WERI-Rb-1 (cell line): ENCODE measurements at regions not wholly inside any gene's neighbourhood (a gene's known extent, or its start where the extent isn't known, plus 50 kb on each side); places are given as distances from the start of the nearest gene placed in this dataset.
"Not testable (repeated sequence)": the region's sequence is repeated elsewhere in the genome, so short reads cannot be mapped to it uniquely, and the experiment has no call there.

Experiments used
- DNase-seq: peaks from one replicate; pipeline ENCODE4 v3.0.0-alpha.2; 2020
- H3K27ac ChIP-seq: fragments of 250-450 bp; sonication (Bioruptor Pico); 2 replicates; pipeline ENCODE4 v1.5.1; 2020; ENCODE audit warnings: mild to moderate bottlenecking, moderate library complexity
- H3K27me3 ChIP-seq: fragments of 250-450 bp; sonication (Bioruptor Pico); 2 replicates; pipeline ENCODE4 v1.5.1; 2021; ENCODE audit warnings: mild to moderate bottlenecking, low read depth, moderate library complexity; ENCODE audit not compliant: insufficient read depth, severe bottlenecking
- H3K36me3 ChIP-seq: fragments of 250-450 bp; sonication (Bioruptor Pico); 2 replicates; pipeline ENCODE4 v1.5.1; 2020; ENCODE audit warnings: mild to moderate bottlenecking, moderate library complexity
- H3K4me3 ChIP-seq: 2 replicates; pipeline ENCODE4 v1.5.1; 2011; ENCODE audit warnings: low read depth, mild to moderate bottlenecking, control low read depth, low read length
- H3K9me3 ChIP-seq: fragments of 250-450 bp; sonication (Bioruptor Pico); 2 replicates; pipeline ENCODE4 v1.5.1; 2021; ENCODE audit warnings: mild to moderate bottlenecking, moderate library complexity; ENCODE audit not compliant: severe bottlenecking
- CTCF ChIP-seq: IDR thresholded peaks from 2 replicates; pipeline ENCODE4 v1.5.1; 2011; ENCODE audit warnings: low read depth, mild to moderate bottlenecking, control low read depth, inconsistent platforms, low read length

- not testable (repeated sequence) for H3K9me3 ChIP-seq, H3K27ac ChIP-seq, H3K27me3 ChIP-seq, DNase-seq, H3K4me3 ChIP-seq, H3K36me3 ChIP-seq
Observed at GRCh38 chr18:14460364-14460763, 83.0 kb downstream of the POTEC start.

- H3K36me3 ChIP-seq, H3K27ac ChIP-seq, H3K4me3 ChIP-seq, H3K27me3 ChIP-seq, DNase-seq, H3K9me3 ChIP-seq: not testable (repeated sequence)
- peak; percentile 29; the same call in 1 of the 2 replicates for TF ChIP-seq CTCF
Observed at GRCh38 chr18:14459826-14460225, 83.6 kb downstream of the POTEC start.

GRCh38 chr18:14458009-14458945 is 85.1 kb downstream of the POTEC start:
- not testable (repeated sequence) for H3K9me3 ChIP-seq, H3K27ac ChIP-seq, H3K4me3 ChIP-seq, H3K36me3 ChIP-seq, H3K27me3 ChIP-seq
- TF ChIP-seq CTCF: 0 out of 2 replicates have a peak, but pooled peaks have one; percentile 14
- peak; percentile 61 for DNase-seq

- not testable (repeated sequence) for H3K27me3 ChIP-seq, DNase-seq, H3K9me3 ChIP-seq, H3K27ac ChIP-seq, H3K4me3 ChIP-seq, H3K36me3 ChIP-seq
Observed at GRCh38 chr18:14450637-14451009, 92.8 kb downstream of the POTEC start.

GRCh38 chr18:14449995-14450636 is 93.3 kb downstream of the POTEC start:
- H3K27ac ChIP-seq, H3K27me3 ChIP-seq, H3K9me3 ChIP-seq, H3K4me3 ChIP-seq, DNase-seq, H3K36me3 ChIP-seq: not testable (repeated sequence)

- not testable (repeated sequence) for DNase-seq, H3K9me3 ChIP-seq, H3K27ac ChIP-seq, H3K36me3 ChIP-seq, H3K4me3 ChIP-seq, H3K27me3 ChIP-seq
Observed at GRCh38 chr18:14449062-14449461, 94.3 kb downstream of the POTEC start.

GRCh38 chr18:14447715-14448114 is 95.7 kb downstream of the POTEC start:
- H3K4me3 ChIP-seq, DNase-seq, H3K36me3 ChIP-seq, H3K27ac ChIP-seq, H3K9me3 ChIP-seq, H3K27me3 ChIP-seq: not testable (repeated sequence)

GRCh38 chr18:14435460-14435859 is 107.9 kb downstream of the POTEC start:
- not testable (repeated sequence) for DNase-seq, H3K27me3 ChIP-seq, H3K9me3 ChIP-seq, H3K36me3 ChIP-seq, H3K4me3 ChIP-seq, H3K27ac ChIP-seq

GRCh38 chr18:14432371-14432770 is 111.0 kb downstream of the POTEC start:
- not testable (repeated sequence) for H3K4me3 ChIP-seq, H3K9me3 ChIP-seq, H3K27ac ChIP-seq, DNase-seq, H3K27me3 ChIP-seq, H3K36me3 ChIP-seq

- not testable (repeated sequence) for H3K27ac ChIP-seq, H3K27me3 ChIP-seq, DNase-seq, H3K4me3 ChIP-seq, H3K9me3 ChIP-seq, H3K36me3 ChIP-seq
Observed at GRCh38 chr18:14431031-14431521, 112.3 kb downstream of the POTEC start.
